Gastrocnemius medialis (tissue), 4 donors: ENCODE measurements at regions not wholly inside any gene's neighbourhood (a gene's known extent, or its start where the extent isn't known, plus 50 kb on each side); places are given as distances from the start of the nearest gene placed in this dataset.
"Not testable (repeated sequence)": the region's sequence is repeated elsewhere in the genome, so short reads cannot be mapped to it uniquely, and the experiment has no call there.

ENCODE experiments used
- CTCF ChIP-seq, 5 experiments: fragments of 450-650 bp in 3 of 5; fragments of 200-600 bp in 2 of 5; sonication (generic) in 2 of 5; IDR thresholded peaks in 4 of 5; conservative IDR thresholded peaks in 1 of 5; 1 replicate in 4 of 5; 2 replicates in 1 of 5; pipeline ENCODE4 v1.5.1; 2016 to 2019; ENCODE audit warnings: antibody characterized with exemption in 5 of 5, mild to moderate bottlenecking in 3 of 5, moderate library complexity in 3 of 5
- POLR2A ChIP-seq, 2 donors: fragments of 450-650 bp; IDR thresholded peaks; one replicate each; pipeline ENCODE4 v1.6.1; 2017; ENCODE audit warnings: antibody characterized with exemption in 2 of 2, mild to moderate bottlenecking in 2 of 2, moderate library complexity in 2 of 2

GRCh38 chr1:149288580-149288979 is 185.2 kb upstream of the NBPF9 start:
- TF ChIP-seq POLR2A (IDR thresholded peaks at IDR 0.05); CTCF (IDR thresholded peaks at IDR 0.05 in 4 of 5, conservative IDR thresholded peaks at IDR 0.05 in 1 of 5): not testable (repeated sequence)
